IMR-90 (cell line): ENCODE measurements at regions not wholly inside any gene's neighbourhood (a gene's known extent, or its start where the extent isn't known, plus 50 kb on each side); places are given as distances from the start of the nearest gene placed in this dataset.

Experiments
- ATAC-seq: fragments of 200-7000 bp; cut with Tn5 transposase; 2 replicates; pipeline ENCODE4 v1.9.1; 2020; ENCODE audit warnings: low read depth, mild to moderate bottlenecking, moderate library complexity
- BruUV-seq: library from RNA; stranded (reverse); fragments of 400-500 nt; replicated peaks from 2 replicates; lab custom pipeline; 2021; lab: Mats Ljungman, UMichigan
- CTCF ChIA-PET: fragments of 300-600 bp; formaldehyde crosslinking; extraction: SDS; loops from one replicate; lab custom pipeline; 2021; ENCODE audit warnings: antibody characterized with exemption; lab: Yijun Ruan, JAX
- POLR2A ChIA-PET: fragments of 300-600 bp; sonication (Branson Sonifier 250); formaldehyde crosslinking; loops from one replicate; lab custom pipeline; 2022; ENCODE audit warnings: antibody characterized with exemption; ENCODE audit not compliant: unreplicated experiment; lab: Charles Lee
- DNase-seq: peaks from one replicate; pipeline ENCODE4 v3.0.0; 2013
- H2AFZ ChIP-seq: replicated peaks from 2 replicates; pipeline ENCODE3; 2013; ENCODE audit warnings: low read length, mild to moderate bottlenecking; ENCODE audit not compliant: poor library complexity
- H2AK5ac ChIP-seq: 2 replicates; pipeline ENCODE4 v1.6.1; 2013; ENCODE audit warnings: low read depth, low read length, inconsistent platforms
- H2AK9ac ChIP-seq: replicated peaks from 2 replicates; pipeline ENCODE3; 2013; ENCODE audit warnings: mild to moderate bottlenecking, low read depth, low read length, moderate library complexity; ENCODE audit not compliant: poor library complexity
- H2BK120ac ChIP-seq: 2 replicates; pipeline ENCODE4 v1.6.1; 2013; ENCODE audit warnings: low read depth, low read length, inconsistent platforms
- H2BK15ac ChIP-seq: 3 replicates; pipeline ENCODE4 v1.6.1; 2013; ENCODE audit warnings: low read depth, low read length, inconsistent platforms
- H2BK20ac ChIP-seq: 2 replicates; pipeline ENCODE4 v1.6.1; 2013; ENCODE audit warnings: low read depth, mild to moderate bottlenecking, inconsistent platforms, low read length, moderate library complexity
- H2BK5ac ChIP-seq: 2 replicates; pipeline ENCODE4 v1.6.1; 2013; ENCODE audit warnings: mild to moderate bottlenecking, low read depth, low read length, inconsistent platforms; ENCODE audit not compliant: poor library complexity, severe bottlenecking
- H3K14ac ChIP-seq: replicated peaks from 2 replicates; pipeline ENCODE4 v1.6.1; 2013; ENCODE audit warnings: low read depth, low read length, inconsistent platforms
- H3K18ac ChIP-seq: 2 replicates; pipeline ENCODE4 v1.6.1; 2013; ENCODE audit warnings: low read depth, low read length, control low read depth
- H3K23ac ChIP-seq: 2 replicates; pipeline ENCODE4 v1.6.1; 2013; ENCODE audit warnings: low read depth, low read length, inconsistent platforms
- H3K27ac ChIP-seq: 2 replicates; pipeline ENCODE4 v1.5.1; 2013; ENCODE audit warnings: mild to moderate bottlenecking, control low read depth, low read length; ENCODE audit not compliant: insufficient read depth
- H3K27me3 ChIP-seq: 2 replicates; pipeline ENCODE4 v1.6.1; 2013; ENCODE audit warnings: low read length; ENCODE audit not compliant: control insufficient read depth, insufficient read depth
- H3K36me3 ChIP-seq: 2 replicates; pipeline ENCODE4 v1.6.1; 2013; ENCODE audit warnings: low read length, mixed read lengths; ENCODE audit not compliant: control insufficient read depth, insufficient read depth
- H3K4ac ChIP-seq: 2 replicates; pipeline ENCODE4 v1.6.1; 2013; ENCODE audit warnings: low read depth, low read length, inconsistent platforms
- H3K4me1 ChIP-seq: 2 replicates; pipeline ENCODE4 v1.6.1; 2013; ENCODE audit warnings: low read length, mixed read lengths; ENCODE audit not compliant: control insufficient read depth, insufficient read depth
- H3K4me2 ChIP-seq: 2 replicates; pipeline ENCODE4 v1.6.1; 2013; ENCODE audit warnings: low read depth, mild to moderate bottlenecking, control low read depth, low read length, moderate library complexity
- H3K4me3 ChIP-seq: 2 replicates; pipeline ENCODE4 v1.5.1; 2013; ENCODE audit warnings: low read depth, mild to moderate bottlenecking, control low read depth, low read length, moderate library complexity; ENCODE audit not compliant: insufficient read depth
- H3K56ac ChIP-seq: 2 replicates; pipeline ENCODE4 v1.6.1; 2013; ENCODE audit warnings: low read length, inconsistent platforms; ENCODE audit not compliant: insufficient read depth; ENCODE audit errors: extremely low read depth
- H3K79me1 ChIP-seq, 2 experiments: 2 replicates each; pipeline ENCODE4 v1.6.1; 2013; ENCODE audit warnings: low read length in 2 of 2, inconsistent platforms in 1 of 2, low read depth in 1 of 2
- H3K9ac ChIP-seq: 2 replicates; pipeline ENCODE4 v1.6.1; 2013; ENCODE audit warnings: low read depth, low read length, control low read depth
- H3K9me1 ChIP-seq: 2 replicates; pipeline ENCODE4 v1.6.1; 2013; ENCODE audit warnings: low read length, inconsistent platforms; ENCODE audit not compliant: insufficient read depth
- H3K9me3 ChIP-seq: 2 replicates; pipeline ENCODE4 v1.6.1; 2013; ENCODE audit warnings: low read length; ENCODE audit not compliant: control insufficient read depth, insufficient read depth
- H4K20me1 ChIP-seq: 2 replicates; pipeline ENCODE4 v1.6.1; 2013; ENCODE audit warnings: low read length, inconsistent platforms; ENCODE audit not compliant: insufficient read depth
- H4K5ac ChIP-seq: 2 replicates; pipeline ENCODE4 v1.6.1; 2013; ENCODE audit warnings: mild to moderate bottlenecking, low read depth, low read length, control low read depth
- H4K8ac ChIP-seq, 2 experiments: 2 replicates each; pipeline ENCODE4 v1.6.1; 2013; ENCODE audit warnings: low read depth in 2 of 2, low read length in 2 of 2, control low read depth in 1 of 2, inconsistent platforms in 1 of 2
- H4K91ac ChIP-seq: 2 replicates; pipeline ENCODE4 v1.6.1; 2013; ENCODE audit warnings: low read depth, low read length, inconsistent platforms; ENCODE audit not compliant: insufficient read depth
- BHLHE40 ChIP-seq: fragments of 150-350 bp; IDR thresholded peaks from 2 replicates; pipeline ENCODE4 v1.6.1; 2016; ENCODE audit warnings: mild to moderate bottlenecking, low read depth, low read length
- CEBPB ChIP-seq: IDR thresholded peaks from 2 replicates; pipeline ENCODE4 v1.6.1; 2012; ENCODE audit warnings: low read depth, low read length, improper control_type of control experiment
- CHD1 ChIP-seq: IDR thresholded peaks from 2 replicates; pipeline ENCODE4 v1.6.1; 2012; ENCODE audit warnings: low read depth, low read length, improper control_type of control experiment
- CTCF ChIP-seq: conservative IDR thresholded peaks from 2 replicates; pipeline ENCODE4 v1.5.1; 2012; ENCODE audit warnings: mild to moderate bottlenecking, low read depth, low read length, improper control_type of control experiment
- ELK1 ChIP-seq: fragments of 150-350 bp; IDR thresholded peaks from 2 replicates; pipeline ENCODE4 v1.6.1; 2016; ENCODE audit warnings: low read depth, mild to moderate bottlenecking, low read length, moderate library complexity, borderline replicate concordance
- FOS ChIP-seq: fragments of 150-350 bp; IDR thresholded peaks from 2 replicates; pipeline ENCODE4 v1.6.1; 2016; ENCODE audit warnings: low read depth, low read length
- MAFK ChIP-seq: IDR thresholded peaks from 2 replicates; pipeline ENCODE4 v1.6.1; 2012; ENCODE audit warnings: low read depth, low read length, improper control_type of control experiment
- NFE2L2 ChIP-seq: fragments of 150-350 bp; IDR thresholded peaks from 2 replicates; pipeline ENCODE4 v1.6.1; 2016; ENCODE audit warnings: low read depth, mild to moderate bottlenecking, low read length
- POLR2A ChIP-seq: IDR thresholded peaks from 2 replicates; pipeline ENCODE4 v1.6.1; 2012; ENCODE audit warnings: mild to moderate bottlenecking, low read depth, low read length
- RFX5 ChIP-seq: IDR thresholded peaks from 2 replicates; pipeline ENCODE4 v1.8.0; 2012; ENCODE audit warnings: low read depth, mild to moderate bottlenecking, low read length, moderate library complexity
- SMC3 ChIP-seq: fragments of 150-350 bp; IDR thresholded peaks from 2 replicates; pipeline ENCODE4 v1.6.1; 2016; ENCODE audit warnings: low read depth, mild to moderate bottlenecking, antibody characterized with exemption, low read length, moderate library complexity
- USF2 ChIP-seq: fragments of 150-350 bp; IDR thresholded peaks from 2 replicates; pipeline ENCODE4 v1.6.1; 2017; ENCODE audit warnings: mild to moderate bottlenecking, antibody characterized with exemption, low read length, low read depth
- WGBS, 2 experiments: methylation state at CpG; one replicate each; pipeline versions ENCODE4 v1.1.5 to v1.1.7; 2013; ENCODE audit warnings: missing lambda C conversion rate in 2 of 2; ENCODE audit not compliant: insufficient read length in 1 of 2; ENCODE audit errors: extremely low coverage in 2 of 2; 5-methylcytosine and 5-hydroxymethylcytosine counted together
- dilution Hi-C: fragments of 300-500 bp; cut with HindIII; formaldehyde crosslinking; loops from one replicate; pipeline ENCODE4 v1.14.3; 2018; ENCODE audit warnings: low sequenced_read_pairs; ENCODE audit not compliant: unreplicated experiment
- in situ Hi-C: fragments of 300-500 bp; cut with MboI; formaldehyde crosslinking; loops from 3 replicates; pipeline ENCODE4 v1.14.3; 2019; ENCODE audit warnings: low sequenced_read_pairs, inconsistent platforms, mixed read lengths
- intact Hi-C: fragments of 100-400 bp; cut with micrococcal nuclease; formaldehyde crosslinking; loops from 2 replicates; pipeline ENCODE4 v1.10.0; 2022

- dilution Hi-C loops (no loop called here), in situ Hi-C loops (no loop called here), intact Hi-C loops (no loop called here)
- H3K9me1 ChIP-seq, result no peaks in the 10 kb centered on the region
- H3K27ac ChIP-seq, result no peak overlapping the region
- H3K36me3 ChIP-seq, result no peaks in the 10 kb centered on the region
- no TSS peak for BruUV-seq
- no peak overlapping the region for H3K9ac ChIP-seq
- H2AK5ac ChIP-seq, result no peak overlapping the region
- no peak overlapping the region for H3K4me2 ChIP-seq
- ATAC-seq (no peak), DNase-seq (no peak)
- CTCF ChIA-PET, result no interaction called here
- H3K56ac ChIP-seq, result no peak overlapping the region
- POLR2A ChIA-PET, result no interaction called here
- TF ChIP-seq CEBPB (no peak), SMC3 (no peak), NFE2L2 (no peak), FOS (no peak), CHD1 (no peak), USF2 (no peak), CTCF (no peak), POLR2A (no peak), BHLHE40 (no peak), RFX5 (no peak), MAFK (no peak), ELK1 (no peak)
- H3K4me1 ChIP-seq, result peaks cover 2% of the 10 kb centered on the region; the same call in 1 of the 2 replicates
- H2AK9ac ChIP-seq, result no peak overlapping the region
- no peak overlapping the region for H4K8ac ChIP-seq
- no peaks in the 10 kb centered on the region for H3K79me1 ChIP-seq
- H2BK20ac ChIP-seq, result peak overlapping the region; percentile 18
- H4K20me1 ChIP-seq, result no peaks in the 10 kb centered on the region
- no peak overlapping the region for H2BK120ac ChIP-seq
- H3K4me3 ChIP-seq, result no peak overlapping the region
- H3K23ac ChIP-seq, result no peak overlapping the region; the same call in 1 of the 2 replicates
- H3K9me3 ChIP-seq, result no peaks in the 10 kb centered on the region
- H4K91ac ChIP-seq, result no peak overlapping the region; the same call in 1 of the 2 replicates
- no peak overlapping the region for H2BK15ac ChIP-seq
- H2AFZ ChIP-seq, result no peak overlapping the region
- no peak overlapping the region for H4K5ac ChIP-seq
- no peak overlapping the region for H3K18ac ChIP-seq
- no peak overlapping the region for H3K4ac ChIP-seq
- no peaks in the 10 kb centered on the region for H3K27me3 ChIP-seq
- H2BK5ac ChIP-seq, result no peak overlapping the region
- 67% methylated on average over 1 of the region's 6 CpGs; no CpG with 5 or more reads in 1 of the 2 experiments for WGBS, 2 experiments
- no peak overlapping the region for H3K14ac ChIP-seq
Measured at GRCh38 chr6:105553171-105553570, 150.3 kb upstream of the PREP start.
